Prostate gland (tissue), 2 donors: ENCODE measurements at regions not wholly inside any gene's neighbourhood (a gene's known extent, or its start where the extent isn't known, plus 50 kb on each side); places are given as distances from the start of the nearest gene placed in this dataset.

ENCODE experiments used
- DNase-seq: peaks from one replicate; pipeline ENCODE4 v3.0.0-alpha.2; 2019; ENCODE audit warnings: low spot score
- H3K27ac ChIP-seq, 2 donors: fragments of 200-600 bp; sonication (generic); 2 replicates each; pipeline ENCODE4 v1.5.1; 2017 to 2019
- H3K27me3 ChIP-seq: fragments of 200-600 bp; sonication (generic); replicated peaks from 2 replicates; pipeline ENCODE4 v1.5.1; 2019; ENCODE audit not compliant: insufficient read depth
- H3K36me3 ChIP-seq, 2 donors: fragments of 200-600 bp; sonication (generic); 1 replicate in 1 of 2; 2 replicates in 1 of 2; pipeline versions ENCODE4 v1.5.1 to v1.8.1; 2017 to 2019
- H3K4me1 ChIP-seq: fragments of 200-600 bp; sonication (generic); replicated peaks from 2 replicates; pipeline ENCODE4 v1.5.1; 2019
- H3K4me3 ChIP-seq, 2 donors: fragments of 200-600 bp; sonication (generic); 2 replicates each; pipeline ENCODE4 v1.5.1; 2017 to 2019
- H3K9me3 ChIP-seq: fragments of 200-600 bp; sonication (generic); 2 replicates; pipeline ENCODE4 v1.5.1; 2017
- POLR2A ChIP-seq: fragments of 450-650 bp; IDR thresholded peaks from one replicate; pipeline ENCODE4 v1.6.1; 2016; ENCODE audit warnings: antibody characterized with exemption, mild to moderate bottlenecking
- POLR2AphosphoS5 ChIP-seq: sonication (generic); formaldehyde crosslinking; IDR thresholded peaks from one replicate; pipeline ENCODE4 v1.6.1; 2017; ENCODE audit warnings: antibody characterized with exemption
- WGBS: methylation state at CpG from one replicate; pipeline ENCODE4 v1.1.5; 2018; 5-methylcytosine and 5-hydroxymethylcytosine counted together
- intact Hi-C: fragments of 100-400 bp; cut with DNase I; formaldehyde crosslinking; loops from one replicate; pipeline ENCODE4 v1.14.2; 2022
- TF ChIP-seq, protein P1 (sequence below), 4 experiments: fragments of 200-600 bp in 2 of 4; fragments of 450-650 bp in 2 of 4; sonication (generic) in 2 of 4; IDR thresholded peaks; 1 replicate in 3 of 4; 2 replicates in 1 of 4; pipeline ENCODE4 v1.5.1; 2016 to 2019; ENCODE audit warnings: antibody characterized with exemption in 4 of 4, mild to moderate bottlenecking in 2 of 4, moderate library complexity in 2 of 4

DNA sequence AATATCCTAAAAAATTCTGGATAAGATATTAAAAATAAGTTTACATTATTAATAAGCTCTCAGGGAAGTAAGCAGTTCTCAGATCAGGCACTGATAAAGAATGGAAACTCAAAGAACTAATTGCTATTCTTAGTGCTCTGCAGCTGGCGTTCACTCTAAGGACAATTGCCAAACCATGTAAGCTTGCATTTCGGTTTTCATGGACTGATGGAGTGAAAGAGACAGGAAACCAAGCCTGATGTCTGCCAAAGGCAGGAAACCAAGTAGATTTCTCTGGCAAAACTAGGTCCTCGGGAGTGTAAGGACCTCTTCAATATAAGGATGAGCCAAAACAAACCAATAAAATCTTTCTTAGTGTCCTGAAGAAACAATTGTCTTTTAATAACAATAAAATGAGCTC is 355.2 kb downstream of the RAB38 start:
- no peaks in the 10 kb centered on the region for H3K36me3 ChIP-seq
- H3K4me3 ChIP-seq, result no peak overlapping the region
- WGBS, result 17% methylated on average over 3 of the region's 3 CpGs
- no peaks in the 10 kb centered on the region for H3K9me3 ChIP-seq
- DNase-seq, result no peak
- TF ChIP-seq, protein P1, sequence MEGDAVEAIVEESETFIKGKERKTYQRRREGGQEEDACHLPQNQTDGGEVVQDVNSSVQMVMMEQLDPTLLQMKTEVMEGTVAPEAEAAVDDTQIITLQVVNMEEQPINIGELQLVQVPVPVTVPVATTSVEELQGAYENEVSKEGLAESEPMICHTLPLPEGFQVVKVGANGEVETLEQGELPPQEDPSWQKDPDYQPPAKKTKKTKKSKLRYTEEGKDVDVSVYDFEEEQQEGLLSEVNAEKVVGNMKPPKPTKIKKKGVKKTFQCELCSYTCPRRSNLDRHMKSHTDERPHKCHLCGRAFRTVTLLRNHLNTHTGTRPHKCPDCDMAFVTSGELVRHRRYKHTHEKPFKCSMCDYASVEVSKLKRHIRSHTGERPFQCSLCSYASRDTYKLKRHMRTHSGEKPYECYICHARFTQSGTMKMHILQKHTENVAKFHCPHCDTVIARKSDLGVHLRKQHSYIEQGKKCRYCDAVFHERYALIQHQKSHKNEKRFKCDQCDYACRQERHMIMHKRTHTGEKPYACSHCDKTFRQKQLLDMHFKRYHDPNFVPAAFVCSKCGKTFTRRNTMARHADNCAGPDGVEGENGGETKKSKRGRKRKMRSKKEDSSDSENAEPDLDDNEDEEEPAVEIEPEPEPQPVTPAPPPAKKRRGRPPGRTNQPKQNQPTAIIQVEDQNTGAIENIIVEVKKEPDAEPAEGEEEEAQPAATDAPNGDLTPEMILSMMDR (IDR thresholded peaks at IDR 0.05), result no peak
- TF ChIP-seq POLR2AphosphoS5 (no peak), POLR2A (no peak)
- no peaks in the 10 kb centered on the region for H3K4me1 ChIP-seq
- no peak overlapping the region for H3K27ac ChIP-seq
- intact Hi-C loops, result no loop called here
- H3K27me3 ChIP-seq, result no peaks in the 10 kb centered on the region

DNA sequence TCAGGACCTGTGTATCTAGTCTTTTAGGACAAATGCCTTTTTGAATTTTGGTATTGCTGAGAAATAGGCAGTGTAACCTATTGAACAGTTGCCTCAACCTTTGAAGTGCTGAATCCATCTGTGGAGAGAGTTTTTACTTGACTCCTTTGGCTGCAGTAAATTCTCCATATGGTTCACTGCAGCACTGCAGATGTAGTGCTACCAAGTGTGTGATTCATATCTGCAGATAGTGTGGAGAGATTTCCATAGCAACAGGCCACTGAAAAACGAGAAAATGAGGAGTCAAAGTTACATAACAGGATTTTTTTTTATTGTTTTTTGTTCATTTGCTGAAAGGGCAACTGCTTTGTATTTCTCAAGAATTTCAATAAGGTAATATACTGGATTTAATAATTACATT is 356.1 kb downstream of the RAB38 start:
- Histone ChIP-seq H3K27ac (no peak overlapping the region), H3K36me3 (no peaks in the 10 kb centered on the region), H3K9me3 (no peaks in the 10 kb centered on the region), H3K27me3 (no peaks in the 10 kb centered on the region), H3K4me3 (no peak overlapping the region), H3K4me1 (no peaks in the 10 kb centered on the region)
- 14% methylated on average over 1 of the region's 1 CpG for WGBS
- DNase-seq, result no peak
- TF ChIP-seq POLR2A, result no peak
- no peak for TF ChIP-seq POLR2AphosphoS5
- TF ChIP-seq, protein P1 (IDR thresholded peaks at IDR 0.05), result no peak
- intact Hi-C loops, result no loop called here

DNA sequence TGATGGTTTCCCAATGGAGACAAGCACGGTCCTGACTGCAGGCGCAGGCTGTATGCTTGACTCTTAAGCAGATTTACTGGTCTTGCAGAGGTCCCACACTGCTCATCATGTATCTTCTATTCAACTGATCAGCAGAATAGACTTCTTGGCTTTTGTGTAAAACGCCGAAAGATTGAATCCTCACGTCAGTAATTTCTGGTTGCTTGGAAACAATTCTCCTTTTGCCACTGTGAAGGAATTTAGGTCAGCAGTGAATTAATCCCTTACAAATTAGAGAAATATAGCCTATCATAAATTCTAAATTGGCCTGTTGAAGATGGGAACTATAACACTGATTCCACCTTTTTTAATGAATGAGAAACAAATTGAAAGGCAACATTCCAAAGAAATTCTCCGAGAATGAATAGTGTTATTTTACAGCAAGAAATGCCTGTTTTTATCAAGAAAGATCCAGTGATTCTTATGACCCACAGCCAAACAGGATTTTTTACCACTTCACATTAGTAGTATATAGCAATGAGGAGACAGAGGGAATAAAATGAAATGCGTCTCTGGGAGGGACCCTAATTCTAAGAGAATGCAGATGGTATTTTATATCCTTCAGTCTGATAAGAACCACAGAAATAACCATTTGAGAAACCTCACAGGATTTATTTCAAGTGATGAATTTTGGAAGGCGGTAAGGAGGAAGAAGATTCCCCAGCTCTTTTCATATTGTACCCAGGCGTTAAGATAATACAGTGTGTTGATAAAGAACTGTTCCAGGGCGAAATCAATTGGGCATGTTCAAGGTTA is 362.5 kb downstream of the RAB38 start:
- Histone ChIP-seq H3K4me3 (no peak overlapping the region), H3K36me3 (no peaks in the 10 kb centered on the region), H3K4me1 (no peaks in the 10 kb centered on the region), H3K9me3 (no peaks in the 10 kb centered on the region), H3K27me3 (no peaks in the 10 kb centered on the region), H3K27ac (no peak overlapping the region)
- 82% methylated on average over 10 of the region's 10 CpGs for WGBS
- TF ChIP-seq, protein P1 (IDR thresholded peaks at IDR 0.05), result no peak
- TF ChIP-seq POLR2A (no peak), POLR2AphosphoS5 (no peak)
- intact Hi-C loops, result no loop called here
- no peak for DNase-seq

GRCh38 chr11:87810486-87810885 is 364.8 kb downstream of the RAB38 start:
- H3K36me3 ChIP-seq, result no peaks in the 10 kb centered on the region
- TF ChIP-seq POLR2A (no peak), POLR2AphosphoS5 (no peak)
- TF ChIP-seq, protein P1 (IDR thresholded peaks at IDR 0.05), result no peak
- no peaks in the 10 kb centered on the region for H3K9me3 ChIP-seq
- H3K4me1 ChIP-seq, result no peaks in the 10 kb centered on the region
- intact Hi-C loops, result no loop called here
- H3K4me3 ChIP-seq, result no peak overlapping the region
- H3K27ac ChIP-seq, result no peak overlapping the region
- no peaks in the 10 kb centered on the region for H3K27me3 ChIP-seq
- WGBS, result 86% methylated on average over 4 of the region's 4 CpGs
- DNase-seq, result no peak

DNA sequence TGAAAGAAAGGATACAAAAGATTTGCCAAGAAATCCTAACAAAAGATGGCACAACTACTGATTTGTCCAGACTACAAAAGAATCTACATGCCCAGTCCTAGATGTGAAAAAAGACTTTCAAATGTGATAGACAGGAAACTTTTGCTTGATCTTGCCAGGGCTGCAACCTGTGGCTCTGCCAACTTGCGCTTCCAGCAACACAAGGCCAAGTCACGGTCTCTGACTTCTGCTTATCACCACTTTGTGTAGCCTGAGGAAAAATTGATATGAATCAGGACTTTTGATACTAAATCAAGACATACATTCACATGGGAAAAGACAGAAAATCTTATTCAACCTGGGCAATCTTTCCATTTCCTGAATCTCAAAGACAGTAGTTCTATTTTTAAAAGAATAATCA is 366.0 kb downstream of the RAB38 start:
- no peak for TF ChIP-seq POLR2AphosphoS5
- TF ChIP-seq POLR2A, result no peak
- TF ChIP-seq, protein P1 (IDR thresholded peaks at IDR 0.05), result no peak
- Histone ChIP-seq H3K9me3 (no peaks in the 10 kb centered on the region), H3K27me3 (no peaks in the 10 kb centered on the region), H3K27ac (no peak overlapping the region), H3K4me1 (no peaks in the 10 kb centered on the region), H3K36me3 (no peaks in the 10 kb centered on the region), H3K4me3 (no peak overlapping the region)
- DNase-seq, result no peak
- intact Hi-C loops, result no loop called here
- WGBS, result 59% methylated on average over 2 of the region's 2 CpGs
